K562 (cell line): ENCODE measurements at regions not wholly inside any gene's neighbourhood (a gene's known extent, or its start where the extent isn't known, plus 50 kb on each side); places are given as distances from the start of the nearest gene placed in this dataset.

ENCODE experiments used
- GABPB2 ChIP-seq: fragments of 250-450 bp; sonication (Bioruptor Pico); conservative IDR thresholded peaks from 2 replicates; pipeline ENCODE4 v1.5.1; 2021; ENCODE audit warnings: mild to moderate bottlenecking
- HDAC8 ChIP-seq: fragments of 450-650 bp; IDR thresholded peaks from 2 replicates; pipeline ENCODE4 v1.6.1; 2016; ENCODE audit warnings: mild to moderate bottlenecking, missing genetic modification characterization, moderate library complexity, missing compliant biosample characterization
- NEUROD1 ChIP-seq: fragments of 150-350 bp; IDR thresholded peaks from 2 replicates; pipeline ENCODE4 v1.6.1; 2014; ENCODE audit warnings: borderline replicate concordance, low read length, low read depth; ENCODE audit not compliant: partially characterized antibody
- SMARCC2 ChIP-seq: fragments of 450-650 bp; IDR thresholded peaks from 2 replicates; pipeline ENCODE4 v1.6.1; 2017; ENCODE audit warnings: antibody characterized with exemption, moderate library complexity, mild to moderate bottlenecking, low read depth
- XRCC5 ChIP-seq: fragments of 200-400 bp; formaldehyde crosslinking; IDR thresholded peaks from 2 replicates; pipeline ENCODE4 v1.6.1; 2017; ENCODE audit warnings: low read depth, mild to moderate bottlenecking, low read length
- ZBTB8A ChIP-seq: fragments of 450-650 bp; IDR thresholded peaks from 2 replicates; pipeline ENCODE4 v1.6.1; 2018; ENCODE audit warnings: mild to moderate bottlenecking, moderate library complexity; ENCODE audit not compliant: partially characterized antibody
- ZNF134 ChIP-seq: fragments of 250-450 bp; sonication (Bioruptor Pico); conservative IDR thresholded peaks from 2 replicates; pipeline ENCODE4 v1.4.0; 2020
- ZNF197 ChIP-seq: fragments of 200-800 bp; sonication (Bioruptor generic); IDR thresholded peaks from 2 replicates; pipeline ENCODE4 v1.6.1; 2016; ENCODE audit warnings: low read depth, missing genetic modification characterization, missing compliant biosample characterization
- TF ChIP-seq, protein P1 (sequence below), 2 experiments: fragments of 250-450 bp in 1 of 2; fragments of 450-650 bp in 1 of 2; sonication (Bioruptor Pico) in 1 of 2; IDR thresholded peaks; 2 replicates each; pipeline versions ENCODE4 v1.6.1 to v1.8.0; 2016 to 2021; ENCODE audit warnings: mild to moderate bottlenecking in 2 of 2, moderate library complexity in 2 of 2, missing compliant biosample characterization in 1 of 2, missing genetic modification characterization in 1 of 2
- TF ChIP-seq, protein P2 (sequence below): fragments of 250-450 bp; sonication (Bioruptor Pico); IDR thresholded peaks from 2 replicates; pipeline ENCODE4 v1.5.1; 2021; ENCODE audit warnings: mild to moderate bottlenecking
- TF ChIP-seq, protein P3 (sequence below), 3 experiments: IDR thresholded peaks in 2 of 3; conservative IDR thresholded peaks in 1 of 3; 2 replicates each; pipeline ENCODE4 v1.5.1; 2011 to 2012; ENCODE audit warnings: low read length in 3 of 3, mild to moderate bottlenecking in 3 of 3, control low read depth in 2 of 3, improper control_type of control experiment in 1 of 3, inconsistent platforms in 1 of 3, low read depth in 1 of 3, mixed read lengths in 1 of 3, moderate library complexity in 1 of 3; ENCODE audit not compliant: insufficient read depth in 2 of 3
- TF ChIP-seq, protein P4 (sequence below): IDR thresholded peaks from 3 replicates; pipeline ENCODE4 v1.6.1; 2011; ENCODE audit warnings: borderline replicate concordance, mild to moderate bottlenecking; ENCODE audit not compliant: insufficient read length, insufficient read depth
- TF ChIP-seq, protein P5 (sequence below): sonication (generic); formaldehyde crosslinking; IDR thresholded peaks from 2 replicates; pipeline ENCODE4 v1.8.1; 2023; ENCODE audit warnings: mild to moderate bottlenecking, missing genetic modification reagents, moderate library complexity

DNA sequence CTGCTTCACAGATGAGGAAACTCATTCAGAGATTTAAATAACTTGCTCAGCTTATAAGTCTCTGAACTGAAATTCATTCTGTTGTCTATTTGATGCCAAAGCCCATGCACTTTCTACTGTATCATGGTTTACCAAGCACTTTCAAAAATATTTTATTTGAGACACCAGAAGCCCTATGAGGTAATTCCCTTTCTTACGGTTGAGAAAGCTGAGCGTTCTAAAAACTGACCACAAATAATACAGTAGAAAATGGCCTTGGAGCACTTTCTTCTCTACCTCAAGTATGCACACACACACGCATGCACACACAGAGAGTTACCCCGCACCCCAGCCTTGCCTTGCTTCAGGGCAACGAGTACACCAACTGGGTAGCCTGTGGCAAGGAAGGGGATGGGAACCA is 228.5 kb downstream of the RFC3 start (continued):
- TF ChIP-seq, protein P1, sequence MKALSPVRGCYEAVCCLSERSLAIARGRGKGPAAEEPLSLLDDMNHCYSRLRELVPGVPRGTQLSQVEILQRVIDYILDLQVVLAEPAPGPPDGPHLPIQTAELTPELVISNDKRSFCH (CRISPR knock-in tag; IDR thresholded peaks at IDR 0.05): no peak
- TF ChIP-seq, protein P1 (tag; IDR thresholded peaks at IDR 0.05): no peak
- TF ChIP-seq, protein P2, sequence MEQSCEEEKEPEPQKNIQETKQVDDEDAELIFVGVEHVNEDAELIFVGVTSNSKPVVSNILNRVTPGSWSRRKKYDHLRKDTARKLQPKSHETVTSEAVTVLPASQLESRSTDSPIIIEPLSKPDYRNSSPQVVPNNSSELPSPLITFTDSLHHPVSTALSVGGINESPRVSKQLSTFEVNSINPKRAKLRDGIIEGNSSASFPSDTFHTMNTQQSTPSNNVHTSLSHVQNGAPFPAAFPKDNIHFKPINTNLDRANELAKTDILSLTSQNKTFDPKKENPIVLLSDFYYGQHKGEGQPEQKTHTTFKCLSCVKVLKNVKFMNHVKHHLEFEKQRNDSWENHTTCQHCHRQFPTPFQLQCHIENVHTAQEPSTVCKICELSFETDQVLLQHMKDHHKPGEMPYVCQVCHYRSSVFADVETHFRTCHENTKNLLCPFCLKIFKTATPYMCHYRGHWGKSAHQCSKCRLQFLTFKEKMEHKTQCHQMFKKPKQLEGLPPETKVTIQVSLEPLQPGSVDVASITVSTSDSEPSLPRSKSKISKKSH (CRISPR knock-in tag): no peak
- TF ChIP-seq, protein P3, sequence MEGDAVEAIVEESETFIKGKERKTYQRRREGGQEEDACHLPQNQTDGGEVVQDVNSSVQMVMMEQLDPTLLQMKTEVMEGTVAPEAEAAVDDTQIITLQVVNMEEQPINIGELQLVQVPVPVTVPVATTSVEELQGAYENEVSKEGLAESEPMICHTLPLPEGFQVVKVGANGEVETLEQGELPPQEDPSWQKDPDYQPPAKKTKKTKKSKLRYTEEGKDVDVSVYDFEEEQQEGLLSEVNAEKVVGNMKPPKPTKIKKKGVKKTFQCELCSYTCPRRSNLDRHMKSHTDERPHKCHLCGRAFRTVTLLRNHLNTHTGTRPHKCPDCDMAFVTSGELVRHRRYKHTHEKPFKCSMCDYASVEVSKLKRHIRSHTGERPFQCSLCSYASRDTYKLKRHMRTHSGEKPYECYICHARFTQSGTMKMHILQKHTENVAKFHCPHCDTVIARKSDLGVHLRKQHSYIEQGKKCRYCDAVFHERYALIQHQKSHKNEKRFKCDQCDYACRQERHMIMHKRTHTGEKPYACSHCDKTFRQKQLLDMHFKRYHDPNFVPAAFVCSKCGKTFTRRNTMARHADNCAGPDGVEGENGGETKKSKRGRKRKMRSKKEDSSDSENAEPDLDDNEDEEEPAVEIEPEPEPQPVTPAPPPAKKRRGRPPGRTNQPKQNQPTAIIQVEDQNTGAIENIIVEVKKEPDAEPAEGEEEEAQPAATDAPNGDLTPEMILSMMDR (IDR thresholded peaks at IDR 0.05 in 2 of 3, conservative IDR thresholded peaks at IDR 0.05 in 1 of 3; ENCODE audit: insufficient read depth in 2 of 3, low read depth in 1 of 3, low read length in 3 of 3): no peak
- TF ChIP-seq ZBTB8A: no peak
- TF ChIP-seq NEUROD1: no peak
- TF ChIP-seq, protein P4, sequence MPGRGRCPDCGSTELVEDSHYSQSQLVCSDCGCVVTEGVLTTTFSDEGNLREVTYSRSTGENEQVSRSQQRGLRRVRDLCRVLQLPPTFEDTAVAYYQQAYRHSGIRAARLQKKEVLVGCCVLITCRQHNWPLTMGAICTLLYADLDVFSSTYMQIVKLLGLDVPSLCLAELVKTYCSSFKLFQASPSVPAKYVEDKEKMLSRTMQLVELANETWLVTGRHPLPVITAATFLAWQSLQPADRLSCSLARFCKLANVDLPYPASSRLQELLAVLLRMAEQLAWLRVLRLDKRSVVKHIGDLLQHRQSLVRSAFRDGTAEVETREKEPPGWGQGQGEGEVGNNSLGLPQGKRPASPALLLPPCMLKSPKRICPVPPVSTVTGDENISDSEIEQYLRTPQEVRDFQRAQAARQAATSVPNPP: no peak
- TF ChIP-seq SMARCC2: no peak
- TF ChIP-seq ZNF197 (CRISPR knock-in tag): no peak
- TF ChIP-seq HDAC8: no peak
- TF ChIP-seq GABPB2 (CRISPR knock-in tag): no peak
- TF ChIP-seq, protein P5, sequence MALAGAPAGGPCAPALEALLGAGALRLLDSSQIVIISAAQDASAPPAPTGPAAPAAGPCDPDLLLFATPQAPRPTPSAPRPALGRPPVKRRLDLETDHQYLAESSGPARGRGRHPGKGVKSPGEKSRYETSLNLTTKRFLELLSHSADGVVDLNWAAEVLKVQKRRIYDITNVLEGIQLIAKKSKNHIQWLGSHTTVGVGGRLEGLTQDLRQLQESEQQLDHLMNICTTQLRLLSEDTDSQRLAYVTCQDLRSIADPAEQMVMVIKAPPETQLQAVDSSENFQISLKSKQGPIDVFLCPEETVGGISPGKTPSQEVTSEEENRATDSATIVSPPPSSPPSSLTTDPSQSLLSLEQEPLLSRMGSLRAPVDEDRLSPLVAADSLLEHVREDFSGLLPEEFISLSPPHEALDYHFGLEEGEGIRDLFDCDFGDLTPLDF: no peak
- no peak for TF ChIP-seq ZNF134
- no peak for TF ChIP-seq XRCC5
